ENCODE measurements at regions not wholly inside any gene's neighbourhood (a gene's known extent, or its start where the extent isn't known, plus 50 kb on each side); places are given as distances from the start of the nearest gene placed in this dataset.

DNA sequence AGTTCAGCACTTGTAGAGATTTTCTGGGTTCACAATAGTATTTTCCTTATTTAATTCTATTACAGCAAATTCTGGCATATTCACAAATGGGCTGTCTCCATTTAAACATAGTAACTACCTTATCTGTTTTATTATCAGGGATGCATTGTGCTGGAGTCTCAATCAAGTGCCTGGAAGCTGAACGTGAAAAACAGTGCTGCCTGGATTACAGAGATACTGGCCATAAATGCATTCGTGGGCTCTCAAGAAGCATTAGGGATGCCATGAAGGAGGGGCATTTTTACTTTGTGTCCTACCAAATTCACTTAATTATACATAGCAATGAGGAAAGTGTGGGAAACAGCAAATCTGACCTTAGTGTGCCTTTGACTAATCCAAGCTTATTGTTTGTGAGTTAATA, 184.6 kb downstream of the ABCC12 start:
- DNase-seq: no peak
- no peak overlapping the region for H3K4me3 Mint-ChIP-seq (ENCODE audit: unreplicated experiment)
- no peak overlapping the region for H3K27ac Mint-ChIP-seq (ENCODE audit: unreplicated experiment)
- no peaks in the 10 kb centered on the region for H3K4me1 Mint-ChIP-seq (ENCODE audit: low read depth, unreplicated experiment)
- no peaks in the 10 kb centered on the region for H3K9me3 Mint-ChIP-seq (ENCODE audit: unreplicated experiment)
- peaks cover 6% of the 10 kb centered on the region for H3K27me3 Mint-ChIP-seq (ENCODE audit: unreplicated experiment)
- no peaks in the 10 kb centered on the region for H3K36me3 Mint-ChIP-seq (ENCODE audit: unreplicated experiment)
- TF ChIP-seq CTCF (IDR thresholded peaks at IDR 0.05; ENCODE audit: partially characterized antibody, unreplicated experiment): no peak

DNA sequence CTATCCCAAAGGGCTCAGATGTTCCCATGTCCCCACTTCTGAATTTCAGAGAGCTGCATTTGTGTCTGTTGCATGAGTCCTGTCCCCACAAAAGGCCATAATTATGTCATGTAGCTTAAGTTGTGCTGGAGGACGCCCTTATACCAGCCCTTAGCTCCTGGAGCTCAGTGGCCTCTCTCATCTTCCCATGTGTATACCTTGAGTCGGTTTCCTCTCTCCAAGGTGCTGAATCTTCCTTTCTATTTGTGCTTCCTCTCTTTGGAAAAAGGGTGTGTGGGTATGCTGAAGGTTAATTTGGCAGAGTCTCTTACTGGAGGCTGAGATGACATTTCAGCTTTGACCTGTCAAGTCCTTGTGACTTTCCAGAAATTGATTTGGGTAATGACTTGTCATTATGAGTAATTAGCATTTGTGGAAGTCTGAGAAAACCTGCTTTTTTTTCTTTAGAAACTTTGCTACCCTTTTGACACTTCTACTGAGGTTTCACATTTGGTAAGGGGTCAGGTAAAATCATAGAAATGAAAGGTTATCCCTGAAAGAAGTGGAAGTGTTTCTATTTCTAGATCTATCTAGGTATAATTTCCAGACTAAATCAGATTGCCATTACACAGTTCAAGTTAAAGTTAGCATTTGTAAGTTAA, 185.4 kb downstream of the ABCC12 start:
- no peak for TF ChIP-seq CTCF (IDR thresholded peaks at IDR 0.05; ENCODE audit: partially characterized antibody, unreplicated experiment)
- Mint-ChIP-seq H3K27ac (ENCODE audit: unreplicated experiment) (no peak overlapping the region), H3K4me3 (ENCODE audit: unreplicated experiment) (no peak overlapping the region), H3K9me3 (ENCODE audit: unreplicated experiment) (no peaks in the 10 kb centered on the region), H3K36me3 (ENCODE audit: unreplicated experiment) (no peaks in the 10 kb centered on the region), H3K4me1 (ENCODE audit: low read depth, unreplicated experiment) (peaks cover 3% of the 10 kb centered on the region), H3K27me3 (ENCODE audit: unreplicated experiment) (peaks cover 5% of the 10 kb centered on the region)
- no peak for DNase-seq

GRCh38 chr16:47967374-47967773, 188.4 kb downstream of the ABCC12 start:
- Mint-ChIP-seq H3K36me3 (ENCODE audit: unreplicated experiment) (no peaks in the 10 kb centered on the region), H3K4me3 (ENCODE audit: unreplicated experiment) (no peak overlapping the region), H3K27me3 (ENCODE audit: unreplicated experiment) (peaks cover 2% of the 10 kb centered on the region), H3K4me1 (ENCODE audit: low read depth, unreplicated experiment) (peaks cover 3% of the 10 kb centered on the region), H3K9me3 (ENCODE audit: unreplicated experiment) (no peaks in the 10 kb centered on the region), H3K27ac (ENCODE audit: unreplicated experiment) (no peak overlapping the region)
- TF ChIP-seq CTCF (IDR thresholded peaks at IDR 0.05; ENCODE audit: partially characterized antibody, unreplicated experiment): no peak
- no peak for DNase-seq

GRCh38 chr16:47966325-47966724, 189.5 kb downstream of the ABCC12 start:
- H3K4me1 Mint-ChIP-seq (ENCODE audit: low read depth, unreplicated experiment): peaks cover 3% of the 10 kb centered on the region
- no peaks in the 10 kb centered on the region for H3K9me3 Mint-ChIP-seq (ENCODE audit: unreplicated experiment)
- DNase-seq: no peak
- no peak overlapping the region for H3K4me3 Mint-ChIP-seq (ENCODE audit: unreplicated experiment)
- TF ChIP-seq CTCF (IDR thresholded peaks at IDR 0.05; ENCODE audit: partially characterized antibody, unreplicated experiment): no peak
- H3K27me3 Mint-ChIP-seq (ENCODE audit: unreplicated experiment): peaks cover 2% of the 10 kb centered on the region
- no peak overlapping the region for H3K27ac Mint-ChIP-seq (ENCODE audit: unreplicated experiment)
- H3K36me3 Mint-ChIP-seq (ENCODE audit: unreplicated experiment): no peaks in the 10 kb centered on the region

DNA sequence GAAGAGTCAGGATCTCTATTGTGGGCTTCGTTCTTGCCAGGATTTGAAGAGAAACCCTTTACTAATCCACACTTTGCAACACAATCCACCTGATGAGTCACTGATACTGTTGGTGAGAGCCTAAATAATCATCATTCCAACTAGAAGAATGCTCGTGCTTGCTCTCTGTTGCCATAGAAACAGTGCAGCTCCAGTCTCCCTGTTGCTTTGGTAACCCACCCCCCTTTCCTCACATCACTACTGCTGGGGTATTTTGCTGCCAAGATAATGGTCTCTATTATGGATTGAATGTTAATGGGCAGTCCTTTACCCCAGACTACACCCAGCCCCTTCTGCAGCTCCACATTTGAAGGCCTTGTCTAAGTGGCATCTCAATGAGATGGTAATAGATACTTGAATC, 190.4 kb downstream of the ABCC12 start:
- Mint-ChIP-seq H3K36me3 (ENCODE audit: unreplicated experiment) (no peaks in the 10 kb centered on the region), H3K27me3 (ENCODE audit: unreplicated experiment) (peaks cover 2% of the 10 kb centered on the region), H3K4me1 (ENCODE audit: low read depth, unreplicated experiment) (peaks cover 3% of the 10 kb centered on the region), H3K4me3 (ENCODE audit: unreplicated experiment) (no peak overlapping the region), H3K27ac (ENCODE audit: unreplicated experiment) (no peak overlapping the region), H3K9me3 (ENCODE audit: unreplicated experiment) (no peaks in the 10 kb centered on the region)
- TF ChIP-seq CTCF (IDR thresholded peaks at IDR 0.05; ENCODE audit: partially characterized antibody, unreplicated experiment): no peak
- DNase-seq: no peak

Measured in glutamatergic neuron (in vitro differentiated cells).